Transverse colon (tissue), 3 donors: ENCODE measurements at regions not wholly inside any gene's neighbourhood (a gene's known extent, or its start where the extent isn't known, plus 50 kb on each side); places are given as distances from the start of the nearest gene placed in this dataset.

ENCODE experiments used
- POLR2A ChIP-seq: fragments of 450-650 bp; IDR thresholded peaks from one replicate; pipeline ENCODE4 v1.6.1; 2016; ENCODE audit warnings: antibody characterized with exemption, mild to moderate bottlenecking, moderate library complexity
- TF ChIP-seq, protein P1 (sequence below), 5 experiments: fragments of 200-600 bp in 3 of 5; fragments of 450-650 bp in 2 of 5; sonication (generic) in 3 of 5; IDR thresholded peaks; 1 replicate in 2 of 5; 2 replicates in 3 of 5; pipeline ENCODE4 v1.5.1; 2016 to 2017; ENCODE audit warnings: antibody characterized with exemption in 5 of 5, inconsistent platforms in 3 of 5, mild to moderate bottlenecking in 2 of 5, moderate library complexity in 1 of 5

GRCh38 chr14:97077687-97078086, 280.5 kb downstream of the VRK1 start:
- TF ChIP-seq, protein P1, sequence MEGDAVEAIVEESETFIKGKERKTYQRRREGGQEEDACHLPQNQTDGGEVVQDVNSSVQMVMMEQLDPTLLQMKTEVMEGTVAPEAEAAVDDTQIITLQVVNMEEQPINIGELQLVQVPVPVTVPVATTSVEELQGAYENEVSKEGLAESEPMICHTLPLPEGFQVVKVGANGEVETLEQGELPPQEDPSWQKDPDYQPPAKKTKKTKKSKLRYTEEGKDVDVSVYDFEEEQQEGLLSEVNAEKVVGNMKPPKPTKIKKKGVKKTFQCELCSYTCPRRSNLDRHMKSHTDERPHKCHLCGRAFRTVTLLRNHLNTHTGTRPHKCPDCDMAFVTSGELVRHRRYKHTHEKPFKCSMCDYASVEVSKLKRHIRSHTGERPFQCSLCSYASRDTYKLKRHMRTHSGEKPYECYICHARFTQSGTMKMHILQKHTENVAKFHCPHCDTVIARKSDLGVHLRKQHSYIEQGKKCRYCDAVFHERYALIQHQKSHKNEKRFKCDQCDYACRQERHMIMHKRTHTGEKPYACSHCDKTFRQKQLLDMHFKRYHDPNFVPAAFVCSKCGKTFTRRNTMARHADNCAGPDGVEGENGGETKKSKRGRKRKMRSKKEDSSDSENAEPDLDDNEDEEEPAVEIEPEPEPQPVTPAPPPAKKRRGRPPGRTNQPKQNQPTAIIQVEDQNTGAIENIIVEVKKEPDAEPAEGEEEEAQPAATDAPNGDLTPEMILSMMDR (IDR thresholded peaks at IDR 0.05): no peak
- TF ChIP-seq POLR2A: no peak
